Heart right ventricle (tissue), 16 donors: ENCODE measurements at regions not wholly inside any gene's neighbourhood (a gene's known extent, or its start where the extent isn't known, plus 50 kb on each side); places are given as distances from the start of the nearest gene placed in this dataset.

Experiments
- ATAC-seq, 8 donors: fragments of 200-7000 bp; cut with Tn5 transposase; one replicate each; pipeline ENCODE4 v1.9.1; 2020; ENCODE audit warnings: mild to moderate bottlenecking in 8 of 8, moderate library complexity in 8 of 8, moderate number of reproducible peaks in 1 of 8
- DNase-seq, 2 donors: peaks; one replicate each; pipeline ENCODE4 v3.0.0-alpha.2; 2020
- H3K27ac ChIP-seq, 10 donors: fragments of 200-600 bp; sonication (generic) in 2 of 10; one replicate each; pipeline versions ENCODE4 v1.5.0 to v1.8.0; 2020 to 2022; ENCODE audit warnings: mild to moderate bottlenecking in 3 of 10
- H3K27me3 ChIP-seq, 7 donors: fragments of 200-600 bp; one replicate each; pipeline ENCODE4 v1.8.0; 2021 to 2022; ENCODE audit warnings: mild to moderate bottlenecking in 2 of 7
- H3K36me3 ChIP-seq, 9 donors: fragments of 200-600 bp; sonication (generic) in 1 of 9; one replicate each; pipeline versions ENCODE4 v1.5.0 to v1.8.0; 2020 to 2022; ENCODE audit warnings: mild to moderate bottlenecking in 2 of 9
- H3K4me1 ChIP-seq, 9 donors: fragments of 200-600 bp; sonication (generic) in 1 of 9; one replicate each; pipeline versions ENCODE4 v1.5.0 to v1.8.0; 2020 to 2022; ENCODE audit warnings: mild to moderate bottlenecking in 4 of 9
- H3K4me3 ChIP-seq, 10 donors: fragments of 200-600 bp; sonication (generic) in 2 of 10; one replicate each; pipeline versions ENCODE4 v1.5.0 to v1.8.0; 2020 to 2022; ENCODE audit warnings: mild to moderate bottlenecking in 7 of 10, moderate library complexity in 2 of 10
- H3K9me3 ChIP-seq, 11 donors: fragments of 200-600 bp in 10 of 11; sonication (generic) in 2 of 11; one replicate each; pipeline versions ENCODE4 v1.5.0 to v1.8.0; 2013 to 2022; ENCODE audit warnings: mild to moderate bottlenecking in 2 of 11, control low read depth in 1 of 11, moderate library complexity in 1 of 11
- CTCF ChIP-seq, 9 donors: fragments of 200-600 bp; sonication (generic) in 2 of 9; IDR thresholded peaks; one replicate each; pipeline versions ENCODE4 v1.5.0 to v1.8.0; 2021 to 2022; ENCODE audit warnings: antibody characterized with exemption in 9 of 9, mild to moderate bottlenecking in 5 of 9, moderate library complexity in 1 of 9
- WGBS, 2 donors: extraction: QIAGEN DNeasy Blood & Tissue Kit; methylation state at CpG; one replicate each; pipeline ENCODE4 v1.1.7; 2013; ENCODE audit warnings: inconsistent platforms in 1 of 2; 5-methylcytosine and 5-hydroxymethylcytosine counted together
- intact Hi-C, 10 donors: fragments of 100-400 bp; cut with DNase I; formaldehyde crosslinking; loops; one replicate each; pipeline versions ENCODE4 v1.11.1 to v1.14.2; 2022
- donor health status: Arrhythmogenic right ventricular cardiomyopathy.
- donor health status: ischemic (EF 13 %, LVEDD 7.1; RV severe dilation, severe dysfunction).
- donor health status: healthy with polysubstance abuse.
- donor health status: DM: no; HTN: yes; CAD: no.
- donor health status: DM: no; HTN: no; CAD: no.
- donor health status: ischemic (EF 25% LVEDD 6.9; RV normal size, moderate dysfunction).
- donor health status: ischemic (EF 25% LVEDD 5.7; RV mildly dilated, moderate dysfunction).
- donor health status: healthy.
- donor health status: DM: yes; HTN: yes; CAD: no.
- donor health status: Ischemic cardiomyopathy.
- donor health status: ischemic (EF 35%, LVEDD 5.7; RV mildly dilated, moderate dysfunction).
- donor health status: nonischemic (EF 11% LVEDD 7.7; RV severe dilation, severe dysfunction).
- donor health status: DM: yes; HTN: yes; CAD: no.
- donor health status: PGD.
- donor health status: ischemic (EF 29% LVEDD 5.4; RV normal size, mild dysfunction).
- donor health status: nonischemic (EF 23%, LVEDD 6.1; RV moderate dilation, normal function).

GRCh38 chr11:8809241-8809938 lies 101.6 kb upstream of the AKIP1 start:
- Histone ChIP-seq H3K36me3 (no peaks in the 10 kb centered on the region), H3K4me1 (peaks cover 19 to 96% (median 70%) of the 10 kb centered on the region in 9 donors), H3K4me3 (peak overlapping the region; percentile 23 to 72 (median 65)), H3K9me3 (no peaks in the 10 kb centered on the region), H3K27me3 (no peaks in the 10 kb centered on the region), H3K27ac (peak overlapping the region; percentile 71 to 96 (median 90))
- WGBS, 2 donors: 31 to 36% methylated on average over 7 of the region's 7 CpGs
- no peak for TF ChIP-seq CTCF (IDR thresholded peaks at IDR 0.05)
- ATAC-seq (peak in 4 of 8 donors; percentile 1 to 17 (median 3)), DNase-seq (no peak)
- intact Hi-C loops: loop anchor here in 4 of 10 donors (5.0 kb wide), 4 partner anchors 37 to 102 kb away; no protein-coding TSS in a partner anchor

- Histone ChIP-seq H3K36me3 (no peaks in the 10 kb centered on the region), H3K27me3 (no peaks in the 10 kb centered on the region), H3K27ac (peak overlapping the region; percentile 71 to 96 (median 90)), H3K9me3 (no peaks in the 10 kb centered on the region), H3K4me1 (peaks cover 17 to 97% (median 65%) of the 10 kb centered on the region in 9 donors), H3K4me3 (peak overlapping the region; percentile 23 to 72 (median 65))
- no peak for TF ChIP-seq CTCF (IDR thresholded peaks at IDR 0.05)
- intact Hi-C loops: loop anchor here (2.0 to 10.0 kb wide), 13 partner anchors 38 to 205 kb away; partner anchors contain the start of genes RPL27A (in 3 of the 10), TRIM66 (in 3 of the 10) and AKIP1 (in 1 of the 10)
- no peak for DNase-seq
- ATAC-seq: peak in 7 of 8 donors; percentile 1 to 47 (median 30)
- WGBS, 2 donors: 13 to 23% methylated on average over 8 of the region's 8 CpGs
Observed at GRCh38 chr11:8809939-8810539, 101.0 kb upstream of the AKIP1 start.

DNA sequence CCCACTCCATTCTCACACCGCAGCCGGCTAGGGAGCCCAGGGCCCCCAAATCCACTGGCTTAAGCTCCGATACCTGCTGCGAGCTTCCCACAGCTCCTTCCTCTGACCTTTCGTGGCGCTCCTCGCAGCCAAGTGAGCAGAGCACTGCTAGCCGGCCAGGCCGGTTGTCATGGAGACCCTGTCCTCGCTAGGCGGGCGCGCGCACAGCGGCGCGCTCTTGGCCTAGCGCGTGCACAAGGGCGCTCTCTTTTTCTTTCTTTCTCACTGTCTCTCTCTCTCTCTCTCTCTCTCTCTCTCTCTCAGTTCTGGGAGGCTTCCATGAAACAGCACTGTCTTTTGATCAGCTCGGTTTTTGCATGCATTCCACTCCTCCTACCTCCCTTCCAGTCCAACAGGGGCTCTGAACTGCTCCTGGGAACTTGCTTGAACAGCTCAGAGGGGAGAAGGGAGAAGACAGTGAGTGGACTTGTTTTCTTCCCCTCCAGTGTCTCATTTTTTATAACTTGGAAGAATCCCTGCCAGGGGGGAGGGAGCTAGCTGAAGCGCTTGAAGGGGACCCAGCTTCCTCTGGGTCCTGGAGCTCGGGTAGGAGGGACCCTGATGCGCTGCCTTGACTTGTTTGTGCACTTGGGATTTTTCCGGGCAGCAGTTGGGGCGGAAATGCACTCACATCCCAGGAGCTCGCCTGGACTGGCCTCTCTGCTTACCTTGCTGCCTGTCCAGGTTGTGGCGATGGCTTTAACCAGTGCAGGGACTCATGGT lies 100.3 kb upstream of the AKIP1 start:
- DNase-seq: peak; percentile 81 to 82
- H3K4me3 ChIP-seq: peak overlapping the region; percentile 23 to 72 (median 65)
- H3K27me3 ChIP-seq: no peaks in the 10 kb centered on the region
- H3K4me1 ChIP-seq: peaks cover 12 to 93% (median 58%) of the 10 kb centered on the region in 9 donors
- no peaks in the 10 kb centered on the region for H3K36me3 ChIP-seq
- ATAC-seq: peak; percentile 80 to 91 (median 88)
- intact Hi-C loops: loop anchor here in 9 of 10 donors (2.0 to 10.0 kb wide), 11 partner anchors 62 to 206 kb away; partner anchors contain the start of genes RPL27A (in 3 of the 9), TRIM66 (in 3 of the 9) and AKIP1 (in 1 of the 9)
- no peak for TF ChIP-seq CTCF (IDR thresholded peaks at IDR 0.05)
- H3K9me3 ChIP-seq: no peaks in the 10 kb centered on the region
- WGBS, 2 donors: 7 to 11% methylated on average over 28 of the region's 28 CpGs
- H3K27ac ChIP-seq: peak overlapping the region; percentile 71 to 96 (median 90)

GRCh38 chr11:8811571-8811970 lies 99.4 kb upstream of the AKIP1 start:
- Histone ChIP-seq H3K4me1 (peaks cover 12 to 86% (median 52%) of the 10 kb centered on the region in 9 donors), H3K36me3 (no peaks in the 10 kb centered on the region), H3K9me3 (no peaks in the 10 kb centered on the region), H3K27ac (peak overlapping the region in 9 of 10 donors; percentile 71 to 96 (median 91)), H3K27me3 (no peaks in the 10 kb centered on the region), H3K4me3 (peak overlapping the region in 3 of 10 donors; percentile 65 to 69 (median 66))
- intact Hi-C loops: loop anchor here in 9 of 10 donors (2.0 to 10.0 kb wide), 11 partner anchors 61 to 207 kb away; partner anchors contain the start of genes RPL27A (in 3 of the 9), TRIM66 (in 3 of the 9) and AKIP1 (in 1 of the 9)
- no peak for TF ChIP-seq CTCF (IDR thresholded peaks at IDR 0.05)
- no peak for ATAC-seq
- DNase-seq: no peak
- WGBS, 2 donors: 93 to 95% methylated on average over 1 of the region's 1 CpG
